HFFc6 (cell line): ENCODE measurements at regions not wholly inside any gene's neighbourhood (a gene's known extent, or its start where the extent isn't known, plus 50 kb on each side); places are given as distances from the start of the nearest gene placed in this dataset.

Experiments used
- DNase-seq: peaks from one replicate; pipeline ENCODE4 v3.0.0-alpha.2; 2018
- H3K27ac Mint-ChIP-seq: 2 replicates; pipeline ENCODE4 v1.8.0; 2020; ENCODE audit warnings: mild to moderate bottlenecking, mixed read lengths
- H3K27me3 Mint-ChIP-seq: 2 replicates; pipeline ENCODE4 v1.8.0; 2021; ENCODE audit warnings: mild to moderate bottlenecking, moderate library complexity, mixed read lengths; ENCODE audit not compliant: insufficient read depth
- H3K36me3 Mint-ChIP-seq: 2 replicates; pipeline ENCODE4 v1.8.0; 2021; ENCODE audit warnings: low read depth, mixed read lengths
- H3K4me1 Mint-ChIP-seq: 2 replicates; pipeline ENCODE4 v1.8.0; 2020; ENCODE audit warnings: low read depth, mixed read lengths
- H3K4me3 Mint-ChIP-seq: 2 replicates; pipeline ENCODE4 v1.8.0; 2020; ENCODE audit warnings: mild to moderate bottlenecking, moderate library complexity, mixed read lengths
- H3K9me3 Mint-ChIP-seq: 2 replicates; pipeline ENCODE4 v1.8.0; 2020; ENCODE audit warnings: mild to moderate bottlenecking, mixed read lengths
- TF ChIP-seq, protein P1 (sequence below): fragments of 200-600 bp; sonication (generic); IDR thresholded peaks from 2 replicates; pipeline ENCODE4 v1.5.0; 2021; ENCODE audit warnings: antibody characterized with exemption, mild to moderate bottlenecking

DNA sequence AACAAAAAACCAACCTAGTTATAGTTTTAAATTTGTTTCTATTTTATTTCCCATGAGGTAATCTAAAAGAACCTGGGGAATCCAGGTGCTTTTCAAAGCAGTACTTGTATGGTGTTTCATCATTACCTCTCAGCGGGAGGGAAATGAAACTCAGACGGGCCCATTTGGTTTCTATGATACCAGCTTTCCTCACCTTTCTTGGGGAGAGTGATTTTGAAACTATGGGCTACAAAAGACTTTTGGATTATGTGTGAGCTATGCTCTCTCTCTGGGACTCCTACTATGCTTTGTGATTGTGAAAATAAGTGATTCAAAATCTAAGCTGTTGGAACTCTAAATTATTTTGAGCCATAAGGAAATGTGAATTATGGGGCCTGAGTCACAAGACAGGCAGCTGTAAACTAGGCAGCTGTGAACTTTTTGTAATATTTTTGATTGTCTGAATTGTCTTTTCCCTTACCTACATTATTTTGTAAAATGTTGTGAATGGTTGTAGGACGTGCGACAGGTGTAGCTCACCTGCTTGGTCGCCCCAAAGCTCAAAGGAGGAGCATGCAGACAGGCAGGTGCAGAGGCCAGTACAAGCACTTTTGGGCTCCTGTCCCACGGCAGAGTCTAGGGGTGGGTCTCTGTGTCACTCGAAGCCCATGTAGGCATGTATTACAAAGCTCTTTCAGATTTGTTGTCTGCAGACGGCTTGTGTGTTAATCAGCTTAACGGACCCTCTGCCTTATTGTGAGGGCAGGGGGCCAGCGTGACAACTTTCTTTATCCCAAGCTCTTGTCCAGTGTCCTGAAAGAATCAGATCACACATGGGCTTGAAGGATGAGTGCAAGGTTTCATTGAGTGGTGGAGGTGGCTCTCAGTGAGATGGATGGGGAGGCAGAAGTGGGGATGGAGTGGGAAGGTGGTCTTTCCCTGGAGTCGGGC lies 64.8 kb upstream of the BACH1 start:
- Mint-ChIP-seq H3K27ac (no peak overlapping the region), H3K36me3 (no peaks in the 10 kb centered on the region), H3K27me3 (no peaks in the 10 kb centered on the region), H3K9me3 (no peaks in the 10 kb centered on the region), H3K4me3 (no peak overlapping the region), H3K4me1 (peaks cover 74% of the 10 kb centered on the region)
- TF ChIP-seq, protein P1, sequence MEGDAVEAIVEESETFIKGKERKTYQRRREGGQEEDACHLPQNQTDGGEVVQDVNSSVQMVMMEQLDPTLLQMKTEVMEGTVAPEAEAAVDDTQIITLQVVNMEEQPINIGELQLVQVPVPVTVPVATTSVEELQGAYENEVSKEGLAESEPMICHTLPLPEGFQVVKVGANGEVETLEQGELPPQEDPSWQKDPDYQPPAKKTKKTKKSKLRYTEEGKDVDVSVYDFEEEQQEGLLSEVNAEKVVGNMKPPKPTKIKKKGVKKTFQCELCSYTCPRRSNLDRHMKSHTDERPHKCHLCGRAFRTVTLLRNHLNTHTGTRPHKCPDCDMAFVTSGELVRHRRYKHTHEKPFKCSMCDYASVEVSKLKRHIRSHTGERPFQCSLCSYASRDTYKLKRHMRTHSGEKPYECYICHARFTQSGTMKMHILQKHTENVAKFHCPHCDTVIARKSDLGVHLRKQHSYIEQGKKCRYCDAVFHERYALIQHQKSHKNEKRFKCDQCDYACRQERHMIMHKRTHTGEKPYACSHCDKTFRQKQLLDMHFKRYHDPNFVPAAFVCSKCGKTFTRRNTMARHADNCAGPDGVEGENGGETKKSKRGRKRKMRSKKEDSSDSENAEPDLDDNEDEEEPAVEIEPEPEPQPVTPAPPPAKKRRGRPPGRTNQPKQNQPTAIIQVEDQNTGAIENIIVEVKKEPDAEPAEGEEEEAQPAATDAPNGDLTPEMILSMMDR: no peak
- no peak for DNase-seq

DNA sequence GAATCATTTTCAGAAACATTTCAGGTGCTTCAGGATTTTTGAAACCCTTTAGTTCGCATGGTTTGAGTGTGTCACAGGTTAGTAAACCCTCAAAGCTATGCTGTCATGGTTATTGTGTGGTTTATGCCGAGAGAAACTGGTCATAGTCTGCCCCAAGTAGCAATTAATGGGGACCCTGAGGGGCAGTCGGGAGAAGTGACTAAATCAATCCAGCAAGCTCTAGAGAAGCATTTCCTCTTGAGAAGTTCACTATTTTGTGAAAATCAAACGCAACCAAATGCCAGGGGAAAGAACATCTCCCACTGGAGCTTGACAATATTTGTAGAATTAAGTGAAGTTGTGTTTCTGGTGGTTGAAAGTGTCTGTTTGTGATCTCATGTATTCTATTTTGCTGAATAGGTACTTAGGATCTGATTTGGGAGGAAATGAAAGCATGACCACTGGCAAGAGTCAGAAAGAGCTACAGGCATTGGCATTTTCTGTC lies 63.0 kb upstream of the BACH1 start:
- Mint-ChIP-seq H3K4me1 (peaks cover 75% of the 10 kb centered on the region), H3K4me3 (no peak overlapping the region), H3K36me3 (no peaks in the 10 kb centered on the region), H3K27ac (no peak overlapping the region), H3K9me3 (no peaks in the 10 kb centered on the region), H3K27me3 (no peaks in the 10 kb centered on the region)
- TF ChIP-seq, protein P1: no peak
- no peak for DNase-seq

DNA sequence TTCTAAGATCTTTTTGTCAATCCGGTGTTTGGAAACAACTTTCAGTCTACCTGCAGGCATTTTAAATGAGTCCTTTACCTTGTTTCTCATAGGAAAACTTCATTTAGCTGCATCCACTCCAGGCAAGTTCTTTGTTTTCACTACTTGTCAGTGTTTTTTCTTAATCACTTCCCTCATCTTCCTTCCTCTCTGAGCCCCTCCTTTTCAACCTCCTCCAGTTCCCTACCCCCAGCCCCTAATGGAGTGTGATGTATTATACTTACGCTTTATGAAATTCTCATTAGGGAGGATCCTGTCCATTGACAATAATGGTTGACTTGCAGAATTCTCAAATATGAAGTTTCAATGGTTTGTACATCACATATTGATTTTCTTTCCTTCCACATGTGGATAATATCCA lies 62.5 kb upstream of the BACH1 start:
- no peaks in the 10 kb centered on the region for H3K36me3 Mint-ChIP-seq
- no peaks in the 10 kb centered on the region for H3K27me3 Mint-ChIP-seq
- H3K27ac Mint-ChIP-seq: no peak overlapping the region
- H3K4me1 Mint-ChIP-seq: peaks cover 71% of the 10 kb centered on the region
- no peaks in the 10 kb centered on the region for H3K9me3 Mint-ChIP-seq
- DNase-seq: no peak
- TF ChIP-seq, protein P1: no peak
- no peak overlapping the region for H3K4me3 Mint-ChIP-seq

DNA sequence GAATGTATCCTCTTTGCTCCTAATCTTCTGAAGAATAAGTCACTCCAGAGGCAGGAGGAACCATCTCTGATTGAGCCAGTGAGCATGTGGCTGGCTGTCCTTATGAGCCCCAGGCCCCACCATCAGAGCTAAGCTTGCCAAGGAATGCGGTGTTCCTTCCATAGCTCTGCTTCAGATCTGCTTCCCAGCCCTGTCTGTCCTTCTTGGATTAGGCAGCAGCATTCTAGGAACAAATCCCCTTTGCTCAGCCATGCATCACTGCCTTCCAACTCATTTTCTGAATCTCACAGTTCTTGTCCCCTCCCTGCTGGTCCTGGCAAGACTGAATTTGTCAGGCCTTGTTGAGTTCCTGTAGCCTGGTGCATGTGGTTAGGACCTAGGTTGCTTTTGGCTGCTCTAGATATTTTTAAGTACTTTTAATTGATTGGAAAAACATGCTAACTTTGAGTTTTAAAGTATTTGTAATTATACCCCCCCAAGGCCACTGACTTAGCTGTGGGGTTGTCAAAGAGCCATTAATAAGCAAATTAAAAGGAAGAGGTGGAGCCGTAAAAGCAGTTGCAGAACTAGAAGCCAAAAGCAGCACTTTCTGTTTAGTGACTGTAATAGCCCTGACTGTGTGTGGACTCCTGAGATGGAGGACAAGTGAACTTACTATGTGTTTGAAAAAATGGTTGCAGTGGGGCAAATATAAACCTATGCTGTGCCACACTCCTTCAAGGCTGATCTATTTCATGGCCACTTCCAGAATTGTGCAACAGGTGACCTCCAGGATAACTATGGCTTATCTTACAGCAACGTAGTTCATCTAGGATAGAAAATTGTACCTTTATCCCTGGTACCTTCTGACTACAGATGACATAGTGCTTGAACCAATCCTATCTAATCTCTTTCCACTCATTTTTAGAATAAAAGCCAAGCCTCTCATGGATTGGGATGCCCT lies 61.3 kb upstream of the BACH1 start:
- peaks cover 62% of the 10 kb centered on the region for H3K4me1 Mint-ChIP-seq
- H3K27ac Mint-ChIP-seq: no peak overlapping the region
- TF ChIP-seq, protein P1: no peak
- H3K4me3 Mint-ChIP-seq: no peak overlapping the region
- H3K9me3 Mint-ChIP-seq: no peaks in the 10 kb centered on the region
- no peak for DNase-seq
- no peaks in the 10 kb centered on the region for H3K36me3 Mint-ChIP-seq
- no peaks in the 10 kb centered on the region for H3K27me3 Mint-ChIP-seq

DNA sequence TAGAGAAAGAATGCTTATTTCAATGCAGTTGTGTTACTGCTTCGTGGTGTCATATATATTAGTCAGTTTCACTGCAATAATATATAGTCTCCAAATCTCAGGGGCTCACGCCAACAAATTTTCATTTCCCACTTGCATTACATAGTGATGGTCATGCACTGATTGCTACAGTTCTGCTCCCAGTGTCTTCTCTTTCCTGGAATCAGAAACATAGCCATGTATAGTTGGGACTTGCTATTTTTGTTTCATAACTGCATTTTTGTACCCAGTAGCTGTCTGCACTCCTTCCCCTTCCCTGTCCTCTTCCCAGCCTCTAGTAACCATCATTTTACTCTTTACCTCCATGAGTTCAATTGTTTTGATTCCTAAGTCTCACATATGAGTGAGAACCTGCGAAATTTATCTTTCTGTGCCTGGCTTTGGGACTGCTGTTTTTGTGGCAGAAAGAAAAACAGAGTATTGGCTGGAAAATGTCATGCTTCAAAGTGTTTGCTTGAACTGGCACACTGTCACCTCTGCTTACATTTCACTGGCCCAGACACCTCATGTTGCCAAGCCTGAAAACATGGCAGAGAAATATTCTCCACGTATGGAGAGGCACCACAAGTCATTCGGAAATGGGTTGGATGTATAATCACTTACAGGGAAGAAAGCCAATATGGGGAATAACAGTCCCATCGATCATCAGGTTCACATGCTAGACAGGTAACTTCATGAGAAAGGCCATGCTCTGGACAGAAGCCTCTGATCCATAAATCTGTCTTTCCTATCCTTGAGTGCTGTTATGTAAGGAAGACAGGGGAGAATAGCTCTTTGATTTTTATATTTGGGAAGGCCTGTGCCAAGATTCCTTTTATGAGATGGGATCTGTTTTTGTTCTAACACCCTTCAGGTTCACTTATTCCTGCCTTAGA lies 60.4 kb upstream of the BACH1 start:
- Mint-ChIP-seq H3K27ac (no peak overlapping the region), H3K9me3 (no peaks in the 10 kb centered on the region), H3K4me1 (peaks cover 53% of the 10 kb centered on the region), H3K36me3 (no peaks in the 10 kb centered on the region), H3K27me3 (no peaks in the 10 kb centered on the region), H3K4me3 (no peak overlapping the region)
- TF ChIP-seq, protein P1: no peak
- no peak for DNase-seq
